ENCODE measurements at regions not wholly inside any gene's neighbourhood (a gene's known extent, or its start where the extent isn't known, plus 50 kb on each side); places are given as distances from the start of the nearest gene placed in this dataset.

DNA sequence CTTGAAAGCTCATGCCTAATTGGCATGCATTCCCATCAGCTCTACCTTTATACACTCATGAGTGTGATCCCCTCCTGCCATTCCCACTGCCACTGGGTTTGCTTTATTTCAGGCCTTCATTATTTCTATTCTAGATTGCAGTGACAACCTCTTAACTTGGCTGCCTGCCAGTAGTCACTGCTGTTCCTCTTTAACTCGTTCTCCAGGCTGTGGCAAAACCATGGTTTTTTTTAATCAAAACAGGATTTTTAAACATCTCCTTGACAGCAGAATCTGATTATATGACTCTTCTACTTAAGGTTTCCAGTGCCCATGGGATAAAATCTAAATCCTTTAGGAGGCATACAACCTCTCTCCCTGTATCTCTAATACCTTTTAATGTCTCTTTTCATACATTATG is 223.7 kb upstream of the PCDH15 start:
- TF ChIP-seq, protein P1, sequence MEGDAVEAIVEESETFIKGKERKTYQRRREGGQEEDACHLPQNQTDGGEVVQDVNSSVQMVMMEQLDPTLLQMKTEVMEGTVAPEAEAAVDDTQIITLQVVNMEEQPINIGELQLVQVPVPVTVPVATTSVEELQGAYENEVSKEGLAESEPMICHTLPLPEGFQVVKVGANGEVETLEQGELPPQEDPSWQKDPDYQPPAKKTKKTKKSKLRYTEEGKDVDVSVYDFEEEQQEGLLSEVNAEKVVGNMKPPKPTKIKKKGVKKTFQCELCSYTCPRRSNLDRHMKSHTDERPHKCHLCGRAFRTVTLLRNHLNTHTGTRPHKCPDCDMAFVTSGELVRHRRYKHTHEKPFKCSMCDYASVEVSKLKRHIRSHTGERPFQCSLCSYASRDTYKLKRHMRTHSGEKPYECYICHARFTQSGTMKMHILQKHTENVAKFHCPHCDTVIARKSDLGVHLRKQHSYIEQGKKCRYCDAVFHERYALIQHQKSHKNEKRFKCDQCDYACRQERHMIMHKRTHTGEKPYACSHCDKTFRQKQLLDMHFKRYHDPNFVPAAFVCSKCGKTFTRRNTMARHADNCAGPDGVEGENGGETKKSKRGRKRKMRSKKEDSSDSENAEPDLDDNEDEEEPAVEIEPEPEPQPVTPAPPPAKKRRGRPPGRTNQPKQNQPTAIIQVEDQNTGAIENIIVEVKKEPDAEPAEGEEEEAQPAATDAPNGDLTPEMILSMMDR (conservative IDR thresholded peaks at IDR 0.05; ENCODE audit: low read depth, low read length): no peak
- no peak for TF ChIP-seq EZH2 (IDR thresholded peaks at IDR 0.05; ENCODE audit: low read length, unreplicated experiment)
